ENCODE measurements at regions not wholly inside any gene's neighbourhood (a gene's known extent, or its start where the extent isn't known, plus 50 kb on each side); places are given as distances from the start of the nearest gene placed in this dataset.

DNA sequence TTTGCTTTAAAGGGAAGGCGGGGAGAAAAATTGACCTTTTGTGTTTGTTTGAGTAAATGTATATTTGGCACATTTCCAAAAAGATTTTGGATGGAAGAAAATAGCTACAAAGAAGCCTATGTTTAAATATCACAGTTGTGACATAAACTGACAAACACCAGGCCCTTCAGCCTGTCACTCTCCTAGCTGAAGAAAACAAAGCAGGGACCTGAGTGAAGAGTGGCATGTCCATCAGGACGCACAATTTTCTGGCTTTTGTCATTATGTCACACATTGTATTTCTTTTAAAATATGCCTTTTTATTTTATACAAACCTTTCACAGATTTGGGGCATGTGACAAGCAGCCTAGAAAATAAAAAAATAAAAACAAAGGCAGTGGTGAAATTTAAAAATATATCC, 241.2 kb downstream of the OGFRL1 start:
- no peaks in the 10 kb centered on the region for H3K27me3 ChIP-seq
- intact Hi-C loops (cut with DNase I): no loop called here
- H3K27ac ChIP-seq: peak overlapping the region in 1 of 4 donors; percentile 3
- no peaks in the 10 kb centered on the region for H3K9me3 ChIP-seq
- TF ChIP-seq, protein P1, sequence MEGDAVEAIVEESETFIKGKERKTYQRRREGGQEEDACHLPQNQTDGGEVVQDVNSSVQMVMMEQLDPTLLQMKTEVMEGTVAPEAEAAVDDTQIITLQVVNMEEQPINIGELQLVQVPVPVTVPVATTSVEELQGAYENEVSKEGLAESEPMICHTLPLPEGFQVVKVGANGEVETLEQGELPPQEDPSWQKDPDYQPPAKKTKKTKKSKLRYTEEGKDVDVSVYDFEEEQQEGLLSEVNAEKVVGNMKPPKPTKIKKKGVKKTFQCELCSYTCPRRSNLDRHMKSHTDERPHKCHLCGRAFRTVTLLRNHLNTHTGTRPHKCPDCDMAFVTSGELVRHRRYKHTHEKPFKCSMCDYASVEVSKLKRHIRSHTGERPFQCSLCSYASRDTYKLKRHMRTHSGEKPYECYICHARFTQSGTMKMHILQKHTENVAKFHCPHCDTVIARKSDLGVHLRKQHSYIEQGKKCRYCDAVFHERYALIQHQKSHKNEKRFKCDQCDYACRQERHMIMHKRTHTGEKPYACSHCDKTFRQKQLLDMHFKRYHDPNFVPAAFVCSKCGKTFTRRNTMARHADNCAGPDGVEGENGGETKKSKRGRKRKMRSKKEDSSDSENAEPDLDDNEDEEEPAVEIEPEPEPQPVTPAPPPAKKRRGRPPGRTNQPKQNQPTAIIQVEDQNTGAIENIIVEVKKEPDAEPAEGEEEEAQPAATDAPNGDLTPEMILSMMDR (IDR thresholded peaks at IDR 0.05): no peak
- TF ChIP-seq POLR2A (IDR thresholded peaks at IDR 0.05): no peak
- peaks cover 31% of the 10 kb centered on the region for H3K4me1 ChIP-seq
- ATAC-seq: no peak
- DNase-seq: no peak
- no peaks in the 10 kb centered on the region for H3K36me3 ChIP-seq (replicated peaks in 1 of 2; ENCODE audit: insufficient read depth in 1 of 2, low read depth in 2 of 2)
- WGBS, 2 donors: 69 to 70% methylated on average over 2 of the region's 2 CpGs
- no peak overlapping the region for H3K4me3 ChIP-seq

DNA sequence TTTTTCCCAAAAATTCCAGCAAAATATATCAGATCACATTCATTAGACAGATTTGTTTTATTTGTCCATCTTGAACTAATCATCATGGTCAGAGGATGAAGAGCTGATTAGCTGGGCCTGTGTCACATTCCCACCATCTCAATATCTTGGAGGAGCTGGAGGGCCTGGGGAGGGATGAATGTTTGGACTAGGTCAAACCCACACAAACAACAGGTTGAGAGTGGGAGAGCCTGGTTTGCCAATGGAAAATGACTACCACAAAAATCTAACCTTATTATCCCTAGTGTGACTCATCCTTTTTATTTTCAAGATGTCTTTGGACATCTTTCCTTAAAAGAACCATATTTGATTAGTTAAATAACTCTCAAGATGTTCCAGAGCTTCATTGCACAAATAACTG, 242.4 kb downstream of the OGFRL1 start:
- H3K36me3 ChIP-seq (replicated peaks in 1 of 2; ENCODE audit: insufficient read depth in 1 of 2, low read depth in 2 of 2): no peaks in the 10 kb centered on the region
- H3K4me3 ChIP-seq: no peak overlapping the region
- no peaks in the 10 kb centered on the region for H3K27me3 ChIP-seq
- H3K4me1 ChIP-seq: peaks cover 31% of the 10 kb centered on the region
- H3K9me3 ChIP-seq: no peaks in the 10 kb centered on the region
- TF ChIP-seq POLR2A (IDR thresholded peaks at IDR 0.05): no peak
- TF ChIP-seq, protein P1 (IDR thresholded peaks at IDR 0.05): no peak
- no peak for ATAC-seq
- intact Hi-C loops (cut with DNase I): no loop called here
- no peak for DNase-seq
- H3K27ac ChIP-seq: peak overlapping the region in 1 of 4 donors; percentile 3

DNA sequence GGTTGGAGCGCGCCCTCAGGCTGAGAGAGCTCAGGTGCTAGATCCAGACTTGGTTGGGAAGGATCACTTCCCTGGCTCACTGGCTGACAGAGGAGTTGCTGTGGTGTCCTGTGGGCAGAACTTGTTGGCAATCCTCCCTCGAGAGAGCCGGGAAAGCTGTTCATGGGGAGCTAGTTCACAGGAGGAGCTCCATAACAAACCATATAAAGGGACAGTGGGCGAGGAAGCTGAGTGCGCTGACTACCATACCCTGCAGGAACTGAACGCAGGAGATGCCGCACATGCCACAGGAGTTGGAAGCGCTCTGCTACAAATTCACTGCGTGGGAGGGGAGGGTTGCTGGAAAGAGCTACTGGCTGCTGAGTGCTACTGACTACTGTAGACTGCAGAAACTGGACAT, 243.2 kb downstream of the OGFRL1 start:
- WGBS, 2 donors: 85 to 87% methylated on average over 10 of the region's 10 CpGs
- intact Hi-C loops (cut with DNase I): no loop called here
- TF ChIP-seq, protein P1 (IDR thresholded peaks at IDR 0.05): no peak

DNA sequence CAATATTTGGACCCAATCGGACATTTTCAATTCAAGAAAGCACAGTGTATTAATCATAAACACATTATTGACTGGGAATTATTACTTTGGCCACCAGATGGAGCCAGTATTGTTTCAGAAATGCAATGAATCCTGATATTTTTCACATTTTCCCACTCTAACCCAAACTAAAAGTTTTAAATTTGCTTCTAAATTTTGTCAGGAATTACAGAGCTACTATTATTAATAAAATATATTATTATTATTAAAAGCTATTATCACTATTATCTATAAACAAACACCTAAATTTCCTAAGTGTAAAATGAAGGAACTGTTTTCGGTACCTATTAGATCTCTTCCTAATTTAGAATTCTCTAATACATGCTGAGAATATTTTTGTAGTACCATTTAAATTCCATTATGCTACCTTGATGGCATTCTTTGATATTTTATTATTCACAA, 245.3 kb downstream of the OGFRL1 start:
- ATAC-seq (no peak), DNase-seq (no peak)
- 51 to 52% methylated on average over 2 of the region's 2 CpGs for WGBS, 2 donors
- H3K36me3 ChIP-seq (replicated peaks in 1 of 2; ENCODE audit: insufficient read depth in 1 of 2, low read depth in 2 of 2): no peaks in the 10 kb centered on the region
- no peak overlapping the region for H3K4me3 ChIP-seq
- H3K4me1 ChIP-seq: peaks cover 22% of the 10 kb centered on the region
- TF ChIP-seq, protein P1 (IDR thresholded peaks at IDR 0.05): peak in 6 of 7 experiments; percentile 51 to 60 (median 57)
- no peak for TF ChIP-seq POLR2A (IDR thresholded peaks at IDR 0.05)
- H3K9me3 ChIP-seq: no peaks in the 10 kb centered on the region
- intact Hi-C loops (cut with DNase I): no loop called here
- H3K27ac ChIP-seq: no peak overlapping the region
- H3K27me3 ChIP-seq: no peaks in the 10 kb centered on the region

More for the DNA sequence above, 243.2 kb downstream of the OGFRL1 start:
- Histone ChIP-seq H3K4me1 (peaks cover 31% of the 10 kb centered on the region), H3K27me3 (no peaks in the 10 kb centered on the region), H3K4me3 (no peak overlapping the region), H3K36me3 (replicated peaks in 1 of 2; ENCODE audit: insufficient read depth in 1 of 2, low read depth in 2 of 2) (no peaks in the 10 kb centered on the region), H3K27ac (no peak overlapping the region), H3K9me3 (no peaks in the 10 kb centered on the region)
- DNase-seq (no peak), ATAC-seq (no peak)

DNA sequence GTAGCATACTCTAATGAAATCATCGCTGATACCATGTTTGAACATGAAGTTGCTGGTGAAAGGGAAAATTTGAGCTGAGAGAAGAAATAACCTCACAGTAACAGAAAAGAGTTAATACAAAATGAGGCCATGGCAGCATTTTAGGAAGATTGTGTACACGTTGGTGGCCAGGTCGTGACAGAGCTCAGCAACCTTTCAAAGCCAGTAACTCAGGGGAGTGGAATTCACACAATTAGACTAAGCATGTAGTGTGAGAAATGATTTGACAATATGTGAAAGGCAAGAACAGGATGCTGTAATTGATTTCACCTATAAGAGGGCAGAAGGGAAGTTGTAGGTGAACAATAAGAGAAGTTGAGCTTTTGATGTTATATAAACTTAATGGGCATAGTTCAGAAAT, 246.3 kb downstream of the OGFRL1 start:
- no peak for TF ChIP-seq POLR2A (IDR thresholded peaks at IDR 0.05)
- TF ChIP-seq, protein P1 (IDR thresholded peaks at IDR 0.05): no peak
- no peaks in the 10 kb centered on the region for H3K9me3 ChIP-seq
- WGBS, 2 donors: 42 to 51% methylated on average over 3 of the region's 3 CpGs
- no peak overlapping the region for H3K4me3 ChIP-seq
- ATAC-seq (no peak), DNase-seq (no peak)
- H3K27me3 ChIP-seq: no peaks in the 10 kb centered on the region
- H3K36me3 ChIP-seq (replicated peaks in 1 of 2; ENCODE audit: insufficient read depth in 1 of 2, low read depth in 2 of 2): no peaks in the 10 kb centered on the region
- no peak overlapping the region for H3K27ac ChIP-seq
- H3K4me1 ChIP-seq: peaks cover 13% of the 10 kb centered on the region
- intact Hi-C loops (cut with DNase I): no loop called here
